HEK293T (cell line): ENCODE measurements at regions not wholly inside any gene's neighbourhood (a gene's known extent, or its start where the extent isn't known, plus 50 kb on each side); places are given as distances from the start of the nearest gene placed in this dataset.
"Not testable (repeated sequence)": the region's sequence is repeated elsewhere in the genome, so short reads cannot be mapped to it uniquely, and the experiment has no call there.

Experiments
- CTCF ChIA-PET: fragments of 350-600 bp; formaldehyde crosslinking; extraction: SDS; loops from one replicate; lab custom pipeline; 2021; ENCODE audit warnings: antibody characterized with exemption, inconsistent platforms; lab: Yijun Ruan, JAX
- POLR2A ChIA-PET: fragments of 350-600 bp; formaldehyde crosslinking; extraction: SDS; loops from one replicate; lab custom pipeline; 2020; ENCODE audit warnings: antibody characterized with exemption, inconsistent platforms; lab: Yijun Ruan, JAX
- DNase-seq: peaks from one replicate; pipeline ENCODE4 v3.0.0; 2012; ENCODE audit warnings: mixed read lengths; ENCODE audit errors: extremely low spot score
- ARNT ChIP-seq: fragments of 450-650 bp; IDR thresholded peaks from 2 replicates; pipeline ENCODE4 v1.6.1; 2017; ENCODE audit warnings: mild to moderate bottlenecking
- BHLHE40 ChIP-seq: fragments of 450-650 bp; IDR thresholded peaks from 2 replicates; pipeline ENCODE4 v1.6.1; 2016; ENCODE audit warnings: mild to moderate bottlenecking, moderate library complexity, borderline replicate concordance
- CTBP1 ChIP-seq: fragments of 450-650 bp; IDR thresholded peaks from 2 replicates; pipeline ENCODE4 v1.6.1; 2016; ENCODE audit warnings: borderline replicate concordance
- ELF4 ChIP-seq: fragments of 450-650 bp; IDR thresholded peaks from 2 replicates; pipeline ENCODE4 v1.6.1; 2017; ENCODE audit warnings: antibody characterized with exemption
- FOXA1 ChIP-seq: fragments of 450-650 bp; IDR thresholded peaks from 2 replicates; pipeline ENCODE4 v1.6.1; 2016; ENCODE audit warnings: mild to moderate bottlenecking
- FOXK2 ChIP-seq: fragments of 450-650 bp; IDR thresholded peaks from 2 replicates; pipeline ENCODE4 v1.6.1; 2016; ENCODE audit warnings: mild to moderate bottlenecking
- FOXM1 ChIP-seq: fragments of 450-650 bp; IDR thresholded peaks from 2 replicates; pipeline ENCODE4 v1.6.1; 2017; ENCODE audit warnings: mild to moderate bottlenecking, borderline replicate concordance
- HDGF ChIP-seq: fragments of 450-650 bp; IDR thresholded peaks from 2 replicates; pipeline ENCODE4 v1.6.1; 2017; ENCODE audit warnings: antibody characterized with exemption, borderline replicate concordance
- L3MBTL2 ChIP-seq: fragments of 450-650 bp; conservative IDR thresholded peaks from 2 replicates; pipeline ENCODE4 v1.6.1; 2016; ENCODE audit warnings: mild to moderate bottlenecking
- NFRKB ChIP-seq: fragments of 450-650 bp; IDR thresholded peaks from 2 replicates; pipeline ENCODE4 v1.6.1; 2016; ENCODE audit warnings: mild to moderate bottlenecking, moderate library complexity
- PKNOX1 ChIP-seq: fragments of 450-650 bp; IDR thresholded peaks from 2 replicates; pipeline ENCODE4 v1.6.1; 2016
- SP1 ChIP-seq: fragments of 450-650 bp; IDR thresholded peaks from 2 replicates; pipeline ENCODE4 v1.6.1; 2017
- SUZ12 ChIP-seq: fragments of 450-650 bp; IDR thresholded peaks from 2 replicates; pipeline ENCODE4 v1.6.1; 2016; ENCODE audit warnings: mild to moderate bottlenecking
- TARDBP ChIP-seq: fragments of 450-650 bp; IDR thresholded peaks from 2 replicates; pipeline ENCODE4 v1.6.1; 2016
- ZNF384 ChIP-seq: fragments of 450-650 bp; IDR thresholded peaks from 2 replicates; pipeline ENCODE4 v1.6.1; 2016

- TF ChIP-seq PKNOX1: no peak
- TF ChIP-seq ELF4: no peak
- no peak for TF ChIP-seq FOXA1
- TF ChIP-seq NFRKB: no peak
- no peak for TF ChIP-seq SP1
- TF ChIP-seq ARNT: no peak
- no peak for TF ChIP-seq L3MBTL2
- no peak for TF ChIP-seq HDGF
- no peak for TF ChIP-seq FOXM1
- no peak for TF ChIP-seq ZNF384
- ChIA-PET CTCF (no interaction called here), POLR2A (no interaction called here)
- DNase-seq: no peak
Observed at GRCh38 chr12:89067421-89068187, 284.7 kb downstream of the DUSP6 start.

GRCh38 chr12:89064780-89065179, 287.5 kb downstream of the DUSP6 start:
- ChIA-PET CTCF (no interaction called here), POLR2A (no interaction called here)
- DNase-seq: no peak
- TF ChIP-seq TARDBP (no peak), PKNOX1 (no peak), SUZ12 (no peak), FOXM1 (no peak), CTBP1 (no peak), SP1 (no peak), BHLHE40 (no peak), ARNT (no peak), NFRKB (no peak), FOXA1 (no peak)

- TF ChIP-seq BHLHE40: no peak
- TF ChIP-seq FOXA1: no peak
- no peak for TF ChIP-seq NFRKB
- no peak for TF ChIP-seq TARDBP
- DNase-seq: no peak
- POLR2A ChIA-PET: no interaction called here
- CTCF ChIA-PET: no interaction called here
Observed at GRCh38 chr12:89064151-89064550, 288.1 kb downstream of the DUSP6 start.

- TF ChIP-seq NFRKB (no peak), HDGF (no peak), PKNOX1 (no peak), BHLHE40 (no peak), SUZ12 (no peak), SP1 (no peak), ELF4 (no peak), FOXA1 (no peak), TARDBP (no peak), CTBP1 (no peak)
- CTCF ChIA-PET: interaction anchor here (0.6 to 1.0 kb wide), 2 partner anchors 12 to 742 kb away, joined by 4 read pairs; no protein-coding TSS in a partner anchor
- POLR2A ChIA-PET: no interaction called here
- no peak for DNase-seq
Observed at GRCh38 chr12:89062996-89063395, 289.3 kb downstream of the DUSP6 start.

- no peak for DNase-seq
- TF ChIP-seq FOXA1: no peak
- no peak for TF ChIP-seq HDGF
- POLR2A ChIA-PET: no interaction called here
- CTCF ChIA-PET: no interaction called here
Observed at GRCh38 chr12:89059721-89060541, 292.4 kb downstream of the DUSP6 start.

- no peak for DNase-seq
- POLR2A ChIA-PET: no interaction called here
- TF ChIP-seq SP1 (no peak), FOXA1 (no peak), ZNF384 (no peak), PKNOX1 (no peak)
- CTCF ChIA-PET: no interaction called here
Observed at GRCh38 chr12:89059056-89059455, 293.2 kb downstream of the DUSP6 start.

GRCh38 chr12:89058402-89058801, 293.9 kb downstream of the DUSP6 start:
- POLR2A ChIA-PET: no interaction called here
- no peak for TF ChIP-seq TARDBP
- no peak for TF ChIP-seq FOXK2
- TF ChIP-seq SP1: no peak
- no peak for TF ChIP-seq PKNOX1
- no peak for TF ChIP-seq BHLHE40
- no peak for TF ChIP-seq CTBP1
- TF ChIP-seq ELF4: no peak
- TF ChIP-seq ZNF384: no peak
- no peak for TF ChIP-seq FOXA1
- TF ChIP-seq FOXM1: no peak
- no peak for TF ChIP-seq ARNT
- CTCF ChIA-PET: no interaction called here
- no peak for DNase-seq

GRCh38 chr12:89053817-89054216, 298.5 kb downstream of the DUSP6 start:
- POLR2A ChIA-PET, CTCF ChIA-PET, DNase-seq: not testable (repeated sequence)
